Cardiac fibroblast (primary cell): ENCODE measurements at regions not wholly inside any gene's neighbourhood (a gene's known extent, or its start where the extent isn't known, plus 50 kb on each side); places are given as distances from the start of the nearest gene placed in this dataset.

Experiments used
- DNase-seq, 2 donors: peaks; one replicate each; pipeline versions ENCODE4 v3.0.0 to v3.0.0-alpha.2; 2010; ENCODE audit warnings: low read depth in 2 of 2
- H3K4me3 ChIP-seq, 2 donors: replicated peaks in 1 of 2; 1 replicate in 1 of 2; 2 replicates in 1 of 2; pipeline ENCODE4 v1.5.1; 2011; ENCODE audit warnings: low read depth in 2 of 2, low read length in 2 of 2, mild to moderate bottlenecking in 2 of 2, moderate library complexity in 1 of 2
- TF ChIP-seq, protein P1 (sequence below): IDR thresholded peaks from one replicate; pipeline ENCODE4 v1.5.1; 2011; ENCODE audit warnings: low read depth, mild to moderate bottlenecking, low read length, inconsistent platforms

DNA sequence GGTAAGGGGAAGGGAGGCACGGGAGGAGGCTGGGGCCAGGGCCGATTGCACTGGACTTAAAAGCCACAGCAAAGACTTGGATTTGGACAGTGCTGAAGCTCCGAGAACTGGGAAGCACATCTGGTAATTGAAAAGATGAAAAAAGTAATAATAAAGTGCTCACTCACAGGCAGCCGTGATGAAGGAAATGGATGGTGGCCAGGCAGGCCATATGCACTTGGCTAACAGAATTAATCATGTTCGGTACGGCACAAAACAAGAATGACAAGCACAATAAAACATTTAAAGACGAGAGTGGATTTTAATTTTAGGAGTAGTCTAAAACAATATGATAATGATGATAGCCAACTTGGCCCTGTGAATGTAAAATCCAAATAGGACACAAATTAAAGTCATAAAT, 154.3 kb downstream of the VRK1 start:
- TF ChIP-seq, protein P1, sequence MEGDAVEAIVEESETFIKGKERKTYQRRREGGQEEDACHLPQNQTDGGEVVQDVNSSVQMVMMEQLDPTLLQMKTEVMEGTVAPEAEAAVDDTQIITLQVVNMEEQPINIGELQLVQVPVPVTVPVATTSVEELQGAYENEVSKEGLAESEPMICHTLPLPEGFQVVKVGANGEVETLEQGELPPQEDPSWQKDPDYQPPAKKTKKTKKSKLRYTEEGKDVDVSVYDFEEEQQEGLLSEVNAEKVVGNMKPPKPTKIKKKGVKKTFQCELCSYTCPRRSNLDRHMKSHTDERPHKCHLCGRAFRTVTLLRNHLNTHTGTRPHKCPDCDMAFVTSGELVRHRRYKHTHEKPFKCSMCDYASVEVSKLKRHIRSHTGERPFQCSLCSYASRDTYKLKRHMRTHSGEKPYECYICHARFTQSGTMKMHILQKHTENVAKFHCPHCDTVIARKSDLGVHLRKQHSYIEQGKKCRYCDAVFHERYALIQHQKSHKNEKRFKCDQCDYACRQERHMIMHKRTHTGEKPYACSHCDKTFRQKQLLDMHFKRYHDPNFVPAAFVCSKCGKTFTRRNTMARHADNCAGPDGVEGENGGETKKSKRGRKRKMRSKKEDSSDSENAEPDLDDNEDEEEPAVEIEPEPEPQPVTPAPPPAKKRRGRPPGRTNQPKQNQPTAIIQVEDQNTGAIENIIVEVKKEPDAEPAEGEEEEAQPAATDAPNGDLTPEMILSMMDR = no peak
- no peak for DNase-seq
- H3K4me3 ChIP-seq = no peak overlapping the region

DNA sequence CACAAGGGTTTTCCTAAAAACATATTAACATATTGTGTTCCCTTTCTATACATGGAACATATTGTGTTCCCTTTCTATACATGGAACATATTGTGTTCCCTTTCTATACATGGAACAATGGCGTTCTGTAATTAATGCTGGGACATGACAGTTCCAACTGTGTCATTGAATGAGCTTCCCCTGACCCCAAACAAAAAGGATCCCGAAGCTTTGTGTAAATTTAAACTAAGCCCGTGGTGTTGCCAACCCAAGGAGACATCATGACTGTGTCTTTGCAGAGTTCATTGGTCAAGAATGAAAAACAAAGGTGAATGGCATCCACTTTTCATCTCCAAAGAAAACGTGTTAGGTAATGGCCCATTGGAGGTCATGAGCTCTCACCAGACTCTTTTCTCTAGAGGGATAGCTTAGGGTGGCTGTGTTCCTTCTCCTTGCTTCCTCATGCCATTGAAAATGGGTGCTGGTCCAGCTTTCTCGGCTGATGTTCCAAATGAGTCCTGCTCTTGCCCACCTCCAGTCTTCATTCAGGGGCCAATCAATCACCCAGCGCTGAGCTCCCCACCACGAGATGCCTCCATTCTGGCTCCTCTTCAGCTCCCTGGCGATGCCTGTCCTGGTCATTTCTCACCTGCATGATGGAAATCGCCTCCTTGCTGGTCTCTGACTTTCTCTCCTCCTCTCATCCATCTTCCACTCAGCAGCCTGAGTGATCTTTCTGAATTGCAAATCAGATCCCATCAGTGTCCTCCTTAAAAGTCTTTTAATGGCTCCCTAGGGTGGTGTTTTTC, 156.1 kb downstream of the VRK1 start:
- H3K4me3 ChIP-seq = no peak overlapping the region
- DNase-seq = no peak
- TF ChIP-seq, protein P1 = no peak

DNA sequence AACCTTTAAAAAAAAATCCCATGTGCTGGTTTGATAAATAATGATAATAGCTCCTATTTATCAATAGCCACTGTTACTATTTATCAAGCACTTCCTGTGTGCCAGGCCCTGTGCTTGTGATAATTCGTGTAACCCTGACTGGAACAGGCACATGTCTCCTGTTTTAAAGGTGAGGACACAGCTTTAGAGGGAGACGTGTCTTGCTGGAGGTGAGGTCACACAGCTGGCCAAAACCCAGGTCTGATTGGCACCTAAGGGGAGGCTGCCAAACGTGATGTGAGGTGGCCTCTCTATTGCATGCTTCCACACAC, 156.6 kb downstream of the VRK1 start:
- DNase-seq = no peak
- H3K4me3 ChIP-seq = no peak overlapping the region
- TF ChIP-seq, protein P1 = no peak

DNA sequence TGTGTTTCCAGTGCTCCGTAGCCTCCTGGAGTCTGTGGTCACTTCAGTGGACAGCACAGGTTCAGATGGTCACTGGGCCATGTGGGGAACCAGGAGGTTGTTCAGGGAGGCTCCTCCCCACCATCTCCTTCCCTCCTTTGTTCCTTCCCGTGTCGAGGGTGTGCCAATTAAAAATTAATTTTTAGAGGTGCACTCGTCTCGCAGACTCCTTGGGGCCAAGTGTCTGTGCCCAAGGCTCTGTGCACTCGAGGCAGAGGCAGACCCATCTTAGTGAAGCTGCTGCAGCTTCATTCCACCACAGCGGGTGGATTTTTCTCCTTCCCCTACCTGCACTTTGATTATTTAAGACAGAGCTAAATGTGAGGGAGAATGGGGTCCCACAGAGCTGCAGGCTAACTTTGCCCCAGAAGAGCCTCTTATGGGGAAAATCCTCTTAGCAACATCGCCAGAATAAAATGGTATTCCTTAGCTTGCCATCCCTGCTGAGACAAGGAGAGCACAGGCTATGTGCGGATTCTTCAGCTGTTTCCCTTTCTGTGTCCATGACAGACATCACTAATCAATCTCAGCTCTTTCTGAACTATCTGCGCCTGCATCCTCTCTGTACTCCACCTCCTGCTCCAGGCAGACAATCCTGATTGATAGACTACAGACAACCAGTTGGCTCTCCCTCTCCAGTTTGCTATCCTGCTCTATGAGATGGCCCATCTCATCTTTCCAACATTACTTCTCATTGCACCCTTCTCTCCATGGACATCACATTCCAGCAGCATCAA, 159.5 kb downstream of the VRK1 start:
- DNase-seq = no peak
- H3K4me3 ChIP-seq = no peak overlapping the region
- TF ChIP-seq, protein P1 = no peak

DNA sequence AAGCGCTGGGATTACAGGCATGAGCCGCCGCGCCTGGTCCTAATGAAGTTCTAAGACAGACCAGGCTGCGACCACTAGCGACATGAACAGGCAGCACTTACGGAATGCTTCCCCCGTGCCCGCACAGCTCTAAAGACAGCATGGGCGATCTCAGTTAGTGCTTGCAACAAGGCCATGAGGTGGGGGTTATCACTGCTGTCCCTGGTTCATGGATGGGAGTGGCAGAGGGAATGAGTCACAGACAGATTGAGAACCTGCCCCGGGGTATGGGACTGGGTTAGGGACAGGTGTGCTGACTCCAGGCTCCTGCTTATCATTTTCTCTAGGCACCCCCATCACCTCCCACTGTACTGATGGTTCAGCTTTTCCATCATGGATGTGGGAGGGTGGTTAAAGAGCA, 160.9 kb downstream of the VRK1 start:
- DNase-seq = no peak
- no peak overlapping the region for H3K4me3 ChIP-seq
- TF ChIP-seq, protein P1 = no peak

DNA sequence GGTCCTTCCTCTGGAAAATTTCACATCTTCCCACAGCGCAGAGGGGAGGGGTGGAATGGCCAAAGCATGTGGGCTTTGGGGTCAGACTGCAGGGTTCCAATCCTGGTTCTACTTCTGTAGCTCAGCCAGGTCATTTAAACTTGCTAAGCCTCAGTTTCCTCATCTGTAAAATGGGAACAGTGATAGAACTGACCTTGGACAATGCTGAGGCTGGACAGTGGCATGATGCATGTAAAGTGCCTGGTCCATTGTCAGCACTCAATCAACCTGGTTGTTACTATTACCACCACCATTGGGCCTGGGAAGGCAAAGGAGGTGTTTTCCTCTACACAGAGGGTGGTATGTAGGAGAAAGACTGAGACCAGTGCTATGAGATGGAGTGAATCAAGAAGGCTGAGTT, 162.8 kb downstream of the VRK1 start:
- TF ChIP-seq, protein P1 = no peak
- H3K4me3 ChIP-seq = no peak overlapping the region
- DNase-seq = no peak
